ENCODE measurements at regions not wholly inside any gene's neighbourhood (a gene's known extent, or its start where the extent isn't known, plus 50 kb on each side); places are given as distances from the start of the nearest gene placed in this dataset.

GRCh38 chr2:225793736-225794550, 394.4 kb downstream of the NYAP2 start:
- no peaks in the 10 kb centered on the region for H3K4me1 Mint-ChIP-seq (ENCODE audit: low read depth)
- no peak overlapping the region for H3K4me3 Mint-ChIP-seq
- H3K27ac Mint-ChIP-seq, result no peak overlapping the region
- no peaks in the 10 kb centered on the region for H3K9me3 Mint-ChIP-seq
- peaks cover 5% of the 10 kb centered on the region for H3K27me3 Mint-ChIP-seq
- TF ChIP-seq CTCF (IDR thresholded peaks at IDR 0.05), result no peak
- no peaks in the 10 kb centered on the region for H3K36me3 Mint-ChIP-seq (ENCODE audit: low read depth)
- DNase-seq (no peak), ATAC-seq (no peak)
- intact Hi-C loops (cut with micrococcal nuclease), result no loop called here
- ChIA-PET CTCF (no interaction called here), POLR2A (no interaction called here)

- POLR2A ChIA-PET, result interaction anchor here (0.6 kb wide), 1 partner anchor 93 kb away, joined by 3 read pairs; no protein-coding TSS in a partner anchor
- H3K9me3 Mint-ChIP-seq, result no peaks in the 10 kb centered on the region
- no peaks in the 10 kb centered on the region for H3K4me1 Mint-ChIP-seq (ENCODE audit: low read depth)
- peaks cover 2% of the 10 kb centered on the region for H3K27me3 Mint-ChIP-seq
- ATAC-seq (no peak), DNase-seq (no peak)
- intact Hi-C loops (cut with micrococcal nuclease), result no loop called here
- TF ChIP-seq CTCF (IDR thresholded peaks at IDR 0.05), result no peak
- CTCF ChIA-PET, result interaction anchor here (1.4 kb wide), 1 partner anchor 11 kb away, joined by 3 read pairs; no protein-coding TSS in a partner anchor
- no peak overlapping the region for H3K27ac Mint-ChIP-seq
- H3K36me3 Mint-ChIP-seq (ENCODE audit: low read depth), result no peaks in the 10 kb centered on the region
- H3K4me3 Mint-ChIP-seq, result no peak overlapping the region
Observed at GRCh38 chr2:225788571-225789094, 389.1 kb downstream of the NYAP2 start.

GRCh38 chr2:225787497-225787896, 388.0 kb downstream of the NYAP2 start:
- Mint-ChIP-seq H3K4me3 (no peak overlapping the region), H3K27ac (no peak overlapping the region), H3K4me1 (ENCODE audit: low read depth) (no peaks in the 10 kb centered on the region), H3K36me3 (ENCODE audit: low read depth) (no peaks in the 10 kb centered on the region), H3K9me3 (no peaks in the 10 kb centered on the region), H3K27me3 (peaks cover 2% of the 10 kb centered on the region)
- ChIA-PET POLR2A (no interaction called here), CTCF (interaction anchor here (1.4 kb wide), 1 partner anchor 9 kb away, joined by 3 read pairs; no protein-coding TSS in a partner anchor)
- DNase-seq (no peak), ATAC-seq (no peak)
- no peak for TF ChIP-seq CTCF (IDR thresholded peaks at IDR 0.05)
- intact Hi-C loops (cut with micrococcal nuclease), result no loop called here

GRCh38 chr2:225781991-225782390, 382.5 kb downstream of the NYAP2 start:
- CTCF ChIA-PET, result no interaction called here

More at GRCh38 chr2:225781991-225782390, 382.5 kb downstream of the NYAP2 start:
- DNase-seq, result no peak
- TF ChIP-seq CTCF (IDR thresholded peaks at IDR 0.05), result no peak
- Mint-ChIP-seq H3K9me3 (no peaks in the 10 kb centered on the region), H3K4me1 (ENCODE audit: low read depth) (no peaks in the 10 kb centered on the region), H3K4me3 (no peak overlapping the region), H3K27ac (no peak overlapping the region), H3K27me3 (peaks cover 3% of the 10 kb centered on the region), H3K36me3 (ENCODE audit: low read depth) (no peaks in the 10 kb centered on the region)
- ATAC-seq, result no peak
- POLR2A ChIA-PET, result no interaction called here
- intact Hi-C loops (cut with micrococcal nuclease), result no loop called here
